ENCODE measurements at regions not wholly inside any gene's neighbourhood (a gene's known extent, or its start where the extent isn't known, plus 50 kb on each side); places are given as distances from the start of the nearest gene placed in this dataset.

DNA sequence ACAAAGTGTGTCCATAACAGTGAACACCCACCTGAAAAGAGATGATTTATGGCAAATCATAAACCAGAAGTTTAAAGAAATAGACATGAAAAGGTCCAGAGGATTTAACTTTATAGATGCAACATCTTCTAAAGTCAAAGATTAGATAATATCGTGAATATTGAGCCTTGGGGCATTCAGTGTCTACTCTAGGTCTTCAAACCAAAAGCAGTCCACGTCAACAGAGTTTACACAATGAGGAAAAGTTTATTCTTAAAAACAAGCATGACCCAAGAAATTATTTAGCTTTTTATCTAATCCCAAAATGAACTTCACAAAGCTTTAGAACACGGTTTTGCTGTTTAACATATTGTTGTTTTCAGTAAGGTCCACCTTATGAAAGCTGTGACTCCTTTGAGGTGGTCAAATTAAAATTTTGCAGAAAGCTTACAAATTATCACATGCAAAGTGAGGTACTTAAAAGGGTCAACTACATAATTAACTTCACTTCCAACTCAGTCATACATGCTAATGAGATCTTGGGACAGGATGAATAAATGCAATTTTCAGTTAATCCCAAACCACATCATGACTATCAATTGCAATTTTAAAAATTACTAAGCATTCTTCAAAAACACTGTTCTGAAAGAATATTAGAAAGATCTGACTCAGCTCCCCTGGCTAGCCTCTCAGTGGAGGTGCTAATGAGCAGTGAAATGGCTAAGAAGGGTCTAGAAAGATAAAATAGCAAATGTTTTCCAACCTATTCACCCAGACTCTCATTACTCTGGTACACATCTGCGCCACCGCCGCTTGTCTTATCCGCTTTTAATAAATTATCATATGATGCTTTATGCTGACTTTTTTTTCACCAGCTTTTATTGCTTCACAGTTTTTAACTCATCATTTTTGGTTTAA is 92.4 kb upstream of the WDR17 start:
- Mint-ChIP-seq H3K27ac (no peak overlapping the region), H3K27me3 (peaks cover 5% of the 10 kb centered on the region), H3K4me3 (no peak overlapping the region), H3K9me3 (peaks cover under 1% of the 10 kb centered on the region), H3K36me3 (ENCODE audit: low read depth) (no peaks in the 10 kb centered on the region), H3K4me1 (no peaks in the 10 kb centered on the region)
- ATAC-seq (ENCODE audit: low read depth) (no peak), DNase-seq (no peak)
- ChIA-PET POLR2A (no interaction called here), CTCF (no interaction called here)
- TF ChIP-seq, protein P1, sequence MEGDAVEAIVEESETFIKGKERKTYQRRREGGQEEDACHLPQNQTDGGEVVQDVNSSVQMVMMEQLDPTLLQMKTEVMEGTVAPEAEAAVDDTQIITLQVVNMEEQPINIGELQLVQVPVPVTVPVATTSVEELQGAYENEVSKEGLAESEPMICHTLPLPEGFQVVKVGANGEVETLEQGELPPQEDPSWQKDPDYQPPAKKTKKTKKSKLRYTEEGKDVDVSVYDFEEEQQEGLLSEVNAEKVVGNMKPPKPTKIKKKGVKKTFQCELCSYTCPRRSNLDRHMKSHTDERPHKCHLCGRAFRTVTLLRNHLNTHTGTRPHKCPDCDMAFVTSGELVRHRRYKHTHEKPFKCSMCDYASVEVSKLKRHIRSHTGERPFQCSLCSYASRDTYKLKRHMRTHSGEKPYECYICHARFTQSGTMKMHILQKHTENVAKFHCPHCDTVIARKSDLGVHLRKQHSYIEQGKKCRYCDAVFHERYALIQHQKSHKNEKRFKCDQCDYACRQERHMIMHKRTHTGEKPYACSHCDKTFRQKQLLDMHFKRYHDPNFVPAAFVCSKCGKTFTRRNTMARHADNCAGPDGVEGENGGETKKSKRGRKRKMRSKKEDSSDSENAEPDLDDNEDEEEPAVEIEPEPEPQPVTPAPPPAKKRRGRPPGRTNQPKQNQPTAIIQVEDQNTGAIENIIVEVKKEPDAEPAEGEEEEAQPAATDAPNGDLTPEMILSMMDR (IDR thresholded peaks at IDR 0.05): no peak
- intact Hi-C loops (cut with micrococcal nuclease): no loop called here

DNA sequence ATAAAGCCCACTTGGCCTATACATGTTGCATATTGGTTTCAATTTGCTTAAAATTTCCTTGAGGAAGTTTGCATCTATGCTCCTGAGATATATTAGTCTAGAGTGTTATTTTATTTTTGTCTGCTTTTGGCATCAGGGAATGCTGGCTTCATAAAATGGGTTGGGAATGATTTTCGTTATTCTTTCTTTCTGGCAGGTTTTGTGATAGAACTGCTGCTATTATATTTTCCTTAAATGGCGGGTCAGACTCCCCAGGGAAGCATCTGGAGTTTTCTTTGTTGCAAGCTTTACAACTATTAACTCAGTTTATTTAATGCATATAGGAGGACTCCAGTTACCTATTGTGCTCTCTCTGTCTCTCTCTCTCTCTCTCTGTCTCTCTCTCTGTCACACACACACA is 82.0 kb upstream of the WDR17 start:
- Mint-ChIP-seq H3K4me1 (no peaks in the 10 kb centered on the region), H3K36me3 (ENCODE audit: low read depth) (no peaks in the 10 kb centered on the region), H3K9me3 (no peaks in the 10 kb centered on the region), H3K4me3 (no peak overlapping the region), H3K27me3 (no peaks in the 10 kb centered on the region), H3K27ac (no peak overlapping the region)
- ChIA-PET POLR2A (no interaction called here), CTCF (no interaction called here)
- TF ChIP-seq, protein P1 (IDR thresholded peaks at IDR 0.05): no peak
- ATAC-seq (ENCODE audit: low read depth) (no peak), DNase-seq (no peak)
- intact Hi-C loops (cut with micrococcal nuclease): no loop called here

DNA sequence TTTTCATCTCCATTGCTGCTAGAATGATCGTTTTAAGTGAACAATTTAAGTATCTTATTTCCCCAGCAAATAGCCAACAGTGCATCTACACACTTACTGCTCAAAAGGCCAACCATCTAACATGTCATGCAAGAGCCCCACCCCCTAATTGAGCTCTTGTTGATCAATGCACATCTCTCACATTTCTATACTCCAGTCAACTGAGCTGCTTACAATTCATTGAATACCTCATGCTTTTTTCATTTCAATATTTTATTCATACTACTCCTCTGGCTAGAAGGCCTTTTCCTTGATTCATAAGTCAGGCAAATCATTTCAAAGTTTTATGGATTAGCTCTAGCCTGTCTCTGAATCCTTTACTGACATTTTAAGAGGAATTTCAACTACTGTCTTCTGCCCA is 79.0 kb upstream of the WDR17 start:
- no peak overlapping the region for H3K27ac Mint-ChIP-seq
- H3K36me3 Mint-ChIP-seq (ENCODE audit: low read depth): no peaks in the 10 kb centered on the region
- intact Hi-C loops (cut with micrococcal nuclease): no loop called here
- no peak for ATAC-seq (ENCODE audit: low read depth)
- no peak overlapping the region for H3K4me3 Mint-ChIP-seq
- no peaks in the 10 kb centered on the region for H3K4me1 Mint-ChIP-seq
- ChIA-PET POLR2A (no interaction called here), CTCF (interaction anchor here (0.5 kb wide), 1 partner anchor 667 kb away, joined by 5 read pairs; no protein-coding TSS in a partner anchor)
- H3K9me3 Mint-ChIP-seq: no peaks in the 10 kb centered on the region
- no peak for DNase-seq
- TF ChIP-seq, protein P1 (IDR thresholded peaks at IDR 0.05): no peak
- no peaks in the 10 kb centered on the region for H3K27me3 Mint-ChIP-seq

DNA sequence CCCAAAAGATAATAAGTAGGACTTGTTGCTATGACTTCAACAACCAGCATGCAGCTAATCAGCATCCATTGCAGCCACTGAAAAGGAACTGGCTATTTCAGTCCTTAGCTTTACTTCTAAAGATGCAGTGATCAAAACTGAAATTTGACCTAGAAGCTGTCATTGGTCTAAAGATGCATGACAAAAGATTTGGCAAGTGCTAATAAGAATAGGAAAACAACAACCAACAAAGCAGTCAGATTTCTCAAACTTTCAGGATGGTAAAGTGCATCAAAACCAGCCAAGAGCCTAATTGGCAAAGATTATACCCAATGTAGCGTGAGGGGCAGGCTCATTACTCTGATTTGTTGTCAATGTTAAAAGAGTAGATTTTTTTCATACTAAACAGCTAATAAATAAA is 77.1 kb upstream of the WDR17 start:
- Mint-ChIP-seq H3K27me3 (peaks cover 2% of the 10 kb centered on the region), H3K4me3 (no peak overlapping the region), H3K27ac (no peak overlapping the region), H3K9me3 (no peaks in the 10 kb centered on the region), H3K4me1 (no peaks in the 10 kb centered on the region), H3K36me3 (ENCODE audit: low read depth) (no peaks in the 10 kb centered on the region)
- no peak for DNase-seq
- ChIA-PET CTCF (interaction anchor here (1.3 kb wide), 1 partner anchor 9 kb away, joined by 3 read pairs; no protein-coding TSS in a partner anchor), POLR2A (no interaction called here)
- TF ChIP-seq, protein P1 (IDR thresholded peaks at IDR 0.05): no peak
- intact Hi-C loops (cut with micrococcal nuclease): no loop called here
- ATAC-seq (ENCODE audit: low read depth): no peak

DNA sequence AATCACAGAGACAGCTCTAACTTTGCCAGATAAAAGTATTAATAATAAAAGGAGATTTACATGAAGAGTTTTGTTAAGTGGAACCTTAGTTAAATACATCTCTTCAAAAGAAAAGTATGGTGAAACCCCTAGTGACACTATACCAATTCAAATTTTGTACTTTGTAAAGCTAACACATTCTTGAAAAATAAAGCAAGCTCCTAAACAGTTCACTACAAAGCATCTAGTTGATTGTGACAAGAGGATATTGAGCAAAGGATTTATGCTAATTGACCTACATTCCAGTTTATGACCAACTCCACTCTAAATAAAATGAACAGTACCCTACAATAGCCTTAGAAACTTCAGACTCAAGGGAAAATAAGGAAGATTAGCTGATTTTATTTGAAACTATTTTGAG is 69.4 kb upstream of the WDR17 start:
- H3K27me3 Mint-ChIP-seq: peaks cover 7% of the 10 kb centered on the region
- ATAC-seq (ENCODE audit: low read depth) (no peak), DNase-seq (no peak)
- H3K4me1 Mint-ChIP-seq: peaks cover 6% of the 10 kb centered on the region
- H3K27ac Mint-ChIP-seq: no peak overlapping the region
- POLR2A ChIA-PET: no interaction called here
- H3K4me3 Mint-ChIP-seq: no peak overlapping the region
- H3K36me3 Mint-ChIP-seq (ENCODE audit: low read depth): no peaks in the 10 kb centered on the region
- no peaks in the 10 kb centered on the region for H3K9me3 Mint-ChIP-seq
- intact Hi-C loops (cut with micrococcal nuclease): no loop called here
- TF ChIP-seq, protein P1 (IDR thresholded peaks at IDR 0.05): no peak
- CTCF ChIA-PET: no interaction called here

Data from activated B cell treated with CpG ODN at 0.5 μM for 24 hours (primary cell).